Nephron (organoid): ENCODE measurements at regions not wholly inside any gene's neighbourhood (a gene's known extent, or its start where the extent isn't known, plus 50 kb on each side); places are given as distances from the start of the nearest gene placed in this dataset.

ENCODE experiments used
- H3K27ac Mint-ChIP-seq, 3 experiments: 2 replicates each; pipeline ENCODE4 v1.8.0; 2020; ENCODE audit warnings: mixed read lengths in 3 of 3, mild to moderate bottlenecking in 2 of 3, moderate library complexity in 1 of 3
- H3K27me3 Mint-ChIP-seq: 2 replicates; pipeline ENCODE4 v1.8.0; 2021; ENCODE audit warnings: low read depth, mild to moderate bottlenecking, moderate library complexity, mixed read lengths
- H3K36me3 Mint-ChIP-seq: 2 replicates; pipeline ENCODE4 v1.8.0; 2020; ENCODE audit warnings: low read depth, mixed read lengths
- H3K4me1 Mint-ChIP-seq: 2 replicates; pipeline ENCODE4 v1.8.0; 2020; ENCODE audit warnings: mixed read lengths
- H3K4me3 Mint-ChIP-seq, 3 experiments: 2 replicates each; pipeline ENCODE4 v1.8.0; 2020; ENCODE audit warnings: mild to moderate bottlenecking in 3 of 3, mixed read lengths in 3 of 3, moderate library complexity in 2 of 3
- H3K9me3 Mint-ChIP-seq: 2 replicates; pipeline ENCODE4 v1.8.0; 2020; ENCODE audit warnings: mixed read lengths
- CTCF ChIP-seq, 3 experiments: fragments of 200-600 bp; sonication (generic); IDR thresholded peaks; one replicate each; pipeline ENCODE4 v1.5.0; 2021; ENCODE audit warnings: antibody characterized with exemption in 3 of 3; ENCODE audit not compliant: unreplicated experiment in 3 of 3

- H3K27me3 Mint-ChIP-seq = no peaks in the 10 kb centered on the region
- H3K9me3 Mint-ChIP-seq = no peaks in the 10 kb centered on the region
- H3K27ac Mint-ChIP-seq = no peak overlapping the region
- H3K4me3 Mint-ChIP-seq = no peak overlapping the region
- no peak for TF ChIP-seq CTCF (IDR thresholded peaks at IDR 0.05; ENCODE audit: unreplicated experiment in 3 of 3)
- peaks cover 11% of the 10 kb centered on the region for H3K36me3 Mint-ChIP-seq
- no peaks in the 10 kb centered on the region for H3K4me1 Mint-ChIP-seq
These were observed 217.6 kb upstream of the CCDC150 start for GRCh38 chr2:196421880-196422279.

DNA sequence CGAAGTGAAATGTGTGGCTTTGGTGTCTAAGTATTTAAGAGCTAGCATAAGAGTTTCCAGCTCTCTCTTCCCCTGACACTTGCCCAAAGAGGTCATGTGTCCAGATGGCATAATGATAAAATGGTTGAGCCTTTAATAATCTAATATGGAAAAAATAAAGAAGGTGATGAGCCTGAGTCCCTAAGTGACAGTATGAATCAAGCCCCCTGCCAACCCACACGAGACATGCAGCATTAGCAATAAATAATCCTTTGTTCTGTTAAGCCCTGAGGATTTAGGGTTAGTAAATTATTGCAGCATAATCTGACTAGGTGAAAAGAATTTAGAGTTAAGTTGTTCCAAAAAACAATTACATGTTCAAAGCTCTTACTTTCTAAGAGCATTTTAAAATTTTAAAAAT, 217.2 kb upstream of the CCDC150 start:
- TF ChIP-seq CTCF (IDR thresholded peaks at IDR 0.05; ENCODE audit: unreplicated experiment in 3 of 3) = no peak
- Mint-ChIP-seq H3K36me3 (peaks cover 11% of the 10 kb centered on the region), H3K4me1 (no peaks in the 10 kb centered on the region), H3K27me3 (no peaks in the 10 kb centered on the region), H3K4me3 (no peak overlapping the region), H3K27ac (no peak overlapping the region), H3K9me3 (no peaks in the 10 kb centered on the region)

DNA sequence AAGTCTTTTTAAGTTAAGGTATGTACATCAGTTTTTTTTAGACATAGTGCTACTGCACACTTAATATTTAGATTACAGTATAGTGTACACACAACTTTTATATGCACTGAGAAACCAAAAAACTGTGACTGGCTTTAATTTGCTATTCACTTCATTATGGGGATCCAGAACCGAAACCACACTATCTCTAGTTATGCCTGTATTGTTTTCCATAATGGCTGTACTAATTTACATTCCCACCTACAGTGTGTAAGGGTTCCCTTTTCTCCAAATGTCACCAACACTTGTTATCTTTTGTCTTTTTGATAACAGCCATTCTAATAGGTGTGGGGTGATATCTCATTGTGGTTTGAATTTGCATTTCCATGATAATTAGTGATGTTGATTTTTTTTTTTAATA, 213.4 kb upstream of the CCDC150 start:
- peaks cover 6% of the 10 kb centered on the region for H3K4me1 Mint-ChIP-seq
- no peak overlapping the region for H3K27ac Mint-ChIP-seq
- no peak for TF ChIP-seq CTCF (IDR thresholded peaks at IDR 0.05; ENCODE audit: unreplicated experiment in 3 of 3)
- no peak overlapping the region for H3K4me3 Mint-ChIP-seq
- no peaks in the 10 kb centered on the region for H3K9me3 Mint-ChIP-seq
- H3K27me3 Mint-ChIP-seq = no peaks in the 10 kb centered on the region
- H3K36me3 Mint-ChIP-seq = peaks cover 15% of the 10 kb centered on the region

GRCh38 chr2:196427986-196428634, 211.4 kb upstream of the CCDC150 start:
- Mint-ChIP-seq H3K4me1 (peaks cover 6% of the 10 kb centered on the region), H3K9me3 (no peaks in the 10 kb centered on the region), H3K27me3 (no peaks in the 10 kb centered on the region), H3K27ac (peak overlapping the region; percentile 35 to 93 (median 54)), H3K36me3 (peaks cover 15% of the 10 kb centered on the region), H3K4me3 (no peak overlapping the region)
- no peak for TF ChIP-seq CTCF (IDR thresholded peaks at IDR 0.05; ENCODE audit: unreplicated experiment in 3 of 3)

- TF ChIP-seq CTCF (IDR thresholded peaks at IDR 0.05; ENCODE audit: unreplicated experiment in 3 of 3) = no peak
- Mint-ChIP-seq H3K27ac (peak overlapping the region in 2 of 3 experiments; percentile 61 to 86), H3K36me3 (peaks cover 7% of the 10 kb centered on the region), H3K4me1 (peaks cover 6% of the 10 kb centered on the region), H3K9me3 (no peaks in the 10 kb centered on the region), H3K27me3 (no peaks in the 10 kb centered on the region), H3K4me3 (no peak overlapping the region)
These were observed 208.4 kb upstream of the CCDC150 start for GRCh38 chr2:196431076-196431475.

DNA sequence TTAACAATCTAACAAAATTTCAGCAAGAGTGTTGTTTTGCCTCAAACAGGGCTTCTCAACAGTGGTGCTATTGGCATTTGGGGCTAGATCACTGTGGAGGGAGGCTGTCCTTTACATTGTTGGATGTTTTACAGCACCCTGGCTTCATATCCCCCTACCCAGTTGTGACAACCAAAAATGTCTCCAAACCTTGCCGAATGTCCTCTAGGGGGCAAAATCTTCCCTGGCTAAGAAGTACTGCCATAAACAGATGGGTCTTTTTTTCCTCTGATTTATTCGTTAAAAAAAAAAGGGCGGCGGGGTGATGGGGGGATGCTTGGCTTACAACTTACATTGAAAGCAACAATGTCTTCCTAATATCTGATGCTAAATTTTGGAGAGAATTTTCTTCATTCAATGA, 207.6 kb upstream of the CCDC150 start:
- Mint-ChIP-seq H3K27ac (peak overlapping the region in 2 of 3 experiments; percentile 38 to 63), H3K27me3 (no peaks in the 10 kb centered on the region), H3K4me1 (peaks cover 6% of the 10 kb centered on the region), H3K4me3 (no peak overlapping the region), H3K9me3 (no peaks in the 10 kb centered on the region), H3K36me3 (peaks cover 3% of the 10 kb centered on the region)
- TF ChIP-seq CTCF (IDR thresholded peaks at IDR 0.05; ENCODE audit: unreplicated experiment in 3 of 3) = peak; percentile 25 to 46 (median 36)
